Heart right ventricle (tissue), 16 donors: ENCODE measurements at regions not wholly inside any gene's neighbourhood (a gene's known extent, or its start where the extent isn't known, plus 50 kb on each side); places are given as distances from the start of the nearest gene placed in this dataset.

Experiments
- ATAC-seq, 8 donors: fragments of 200-7000 bp; cut with Tn5 transposase; one replicate each; pipeline ENCODE4 v1.9.1; 2020; ENCODE audit warnings: mild to moderate bottlenecking in 8 of 8, moderate library complexity in 8 of 8, moderate number of reproducible peaks in 1 of 8
- DNase-seq, 2 donors: peaks; one replicate each; pipeline ENCODE4 v3.0.0-alpha.2; 2020
- H3K27ac ChIP-seq, 10 donors: fragments of 200-600 bp; sonication (generic) in 2 of 10; one replicate each; pipeline versions ENCODE4 v1.5.0 to v1.8.0; 2020 to 2022; ENCODE audit warnings: mild to moderate bottlenecking in 3 of 10
- H3K27me3 ChIP-seq, 7 donors: fragments of 200-600 bp; one replicate each; pipeline ENCODE4 v1.8.0; 2021 to 2022; ENCODE audit warnings: mild to moderate bottlenecking in 2 of 7
- H3K36me3 ChIP-seq, 9 donors: fragments of 200-600 bp; sonication (generic) in 1 of 9; one replicate each; pipeline versions ENCODE4 v1.5.0 to v1.8.0; 2020 to 2022; ENCODE audit warnings: mild to moderate bottlenecking in 2 of 9
- H3K4me1 ChIP-seq, 9 donors: fragments of 200-600 bp; sonication (generic) in 1 of 9; one replicate each; pipeline versions ENCODE4 v1.5.0 to v1.8.0; 2020 to 2022; ENCODE audit warnings: mild to moderate bottlenecking in 4 of 9
- H3K4me3 ChIP-seq, 10 donors: fragments of 200-600 bp; sonication (generic) in 2 of 10; one replicate each; pipeline versions ENCODE4 v1.5.0 to v1.8.0; 2020 to 2022; ENCODE audit warnings: mild to moderate bottlenecking in 7 of 10, moderate library complexity in 2 of 10
- H3K9me3 ChIP-seq, 11 donors: fragments of 200-600 bp in 10 of 11; sonication (generic) in 2 of 11; one replicate each; pipeline versions ENCODE4 v1.5.0 to v1.8.0; 2013 to 2022; ENCODE audit warnings: mild to moderate bottlenecking in 2 of 11, control low read depth in 1 of 11, moderate library complexity in 1 of 11
- WGBS, 2 donors: extraction: QIAGEN DNeasy Blood & Tissue Kit; methylation state at CpG; one replicate each; pipeline ENCODE4 v1.1.7; 2013; ENCODE audit warnings: inconsistent platforms in 1 of 2; 5-methylcytosine and 5-hydroxymethylcytosine counted together
- intact Hi-C, 10 donors: fragments of 100-400 bp; cut with DNase I; formaldehyde crosslinking; loops; one replicate each; pipeline versions ENCODE4 v1.11.1 to v1.14.2; 2022
- TF ChIP-seq, protein P1 (sequence below), 9 donors: fragments of 200-600 bp; sonication (generic) in 2 of 9; IDR thresholded peaks; one replicate each; pipeline versions ENCODE4 v1.5.0 to v1.8.0; 2021 to 2022; ENCODE audit warnings: antibody characterized with exemption in 9 of 9, mild to moderate bottlenecking in 5 of 9, moderate library complexity in 1 of 9
- donor health status: Arrhythmogenic right ventricular cardiomyopathy.
- donor health status: ischemic (EF 13 %, LVEDD 7.1; RV severe dilation, severe dysfunction).
- donor health status: healthy with polysubstance abuse.
- donor health status: DM: no; HTN: yes; CAD: no.
- donor health status: DM: no; HTN: no; CAD: no.
- donor health status: ischemic (EF 25% LVEDD 6.9; RV normal size, moderate dysfunction).
- donor health status: ischemic (EF 25% LVEDD 5.7; RV mildly dilated, moderate dysfunction).
- donor health status: healthy.
- donor health status: DM: yes; HTN: yes; CAD: no.
- donor health status: Ischemic cardiomyopathy.
- donor health status: ischemic (EF 35%, LVEDD 5.7; RV mildly dilated, moderate dysfunction).
- donor health status: nonischemic (EF 11% LVEDD 7.7; RV severe dilation, severe dysfunction).
- donor health status: DM: yes; HTN: yes; CAD: no.
- donor health status: PGD.
- donor health status: ischemic (EF 29% LVEDD 5.4; RV normal size, mild dysfunction).
- donor health status: nonischemic (EF 23%, LVEDD 6.1; RV moderate dilation, normal function).

DNA sequence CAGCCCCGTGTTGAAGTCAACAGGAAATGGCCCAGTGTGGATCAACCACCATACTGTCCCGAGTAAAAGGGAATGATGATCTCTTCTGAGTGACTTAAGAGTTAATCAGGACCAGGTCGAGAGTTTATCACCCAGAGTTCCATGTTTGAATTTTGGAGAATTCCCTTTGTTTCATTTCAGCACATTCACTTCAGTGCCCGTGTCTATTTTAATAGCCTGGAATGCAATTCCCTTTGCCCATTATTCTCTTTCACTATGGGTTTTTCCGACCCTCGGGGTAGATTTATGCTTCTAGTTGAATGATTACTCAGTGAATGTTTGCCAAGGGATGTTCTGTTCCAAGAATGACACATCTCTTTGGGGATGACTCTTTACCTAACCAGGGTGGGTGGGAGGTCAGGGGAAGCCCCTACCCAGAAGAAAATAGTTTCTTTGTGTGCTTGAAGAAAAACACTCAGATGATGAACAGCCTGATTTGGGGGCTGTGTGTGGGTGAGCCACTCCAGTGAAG lies 594.9 kb downstream of the INHBA start:
- ATAC-seq (no peak), DNase-seq (no peak)
- TF ChIP-seq, protein P1, sequence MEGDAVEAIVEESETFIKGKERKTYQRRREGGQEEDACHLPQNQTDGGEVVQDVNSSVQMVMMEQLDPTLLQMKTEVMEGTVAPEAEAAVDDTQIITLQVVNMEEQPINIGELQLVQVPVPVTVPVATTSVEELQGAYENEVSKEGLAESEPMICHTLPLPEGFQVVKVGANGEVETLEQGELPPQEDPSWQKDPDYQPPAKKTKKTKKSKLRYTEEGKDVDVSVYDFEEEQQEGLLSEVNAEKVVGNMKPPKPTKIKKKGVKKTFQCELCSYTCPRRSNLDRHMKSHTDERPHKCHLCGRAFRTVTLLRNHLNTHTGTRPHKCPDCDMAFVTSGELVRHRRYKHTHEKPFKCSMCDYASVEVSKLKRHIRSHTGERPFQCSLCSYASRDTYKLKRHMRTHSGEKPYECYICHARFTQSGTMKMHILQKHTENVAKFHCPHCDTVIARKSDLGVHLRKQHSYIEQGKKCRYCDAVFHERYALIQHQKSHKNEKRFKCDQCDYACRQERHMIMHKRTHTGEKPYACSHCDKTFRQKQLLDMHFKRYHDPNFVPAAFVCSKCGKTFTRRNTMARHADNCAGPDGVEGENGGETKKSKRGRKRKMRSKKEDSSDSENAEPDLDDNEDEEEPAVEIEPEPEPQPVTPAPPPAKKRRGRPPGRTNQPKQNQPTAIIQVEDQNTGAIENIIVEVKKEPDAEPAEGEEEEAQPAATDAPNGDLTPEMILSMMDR (IDR thresholded peaks at IDR 0.05): no peak
- no peaks in the 10 kb centered on the region for H3K4me1 ChIP-seq
- H3K9me3 ChIP-seq: peaks cover 0 to 9% (median 0%) of the 10 kb centered on the region in 11 donors
- no peaks in the 10 kb centered on the region for H3K36me3 ChIP-seq
- WGBS, 2 donors: 48 to 66% methylated on average over 6 of the region's 6 CpGs
- H3K27ac ChIP-seq: no peak overlapping the region
- H3K27me3 ChIP-seq: no peaks in the 10 kb centered on the region
- no peak overlapping the region for H3K4me3 ChIP-seq
- intact Hi-C loops: no loop called here

DNA sequence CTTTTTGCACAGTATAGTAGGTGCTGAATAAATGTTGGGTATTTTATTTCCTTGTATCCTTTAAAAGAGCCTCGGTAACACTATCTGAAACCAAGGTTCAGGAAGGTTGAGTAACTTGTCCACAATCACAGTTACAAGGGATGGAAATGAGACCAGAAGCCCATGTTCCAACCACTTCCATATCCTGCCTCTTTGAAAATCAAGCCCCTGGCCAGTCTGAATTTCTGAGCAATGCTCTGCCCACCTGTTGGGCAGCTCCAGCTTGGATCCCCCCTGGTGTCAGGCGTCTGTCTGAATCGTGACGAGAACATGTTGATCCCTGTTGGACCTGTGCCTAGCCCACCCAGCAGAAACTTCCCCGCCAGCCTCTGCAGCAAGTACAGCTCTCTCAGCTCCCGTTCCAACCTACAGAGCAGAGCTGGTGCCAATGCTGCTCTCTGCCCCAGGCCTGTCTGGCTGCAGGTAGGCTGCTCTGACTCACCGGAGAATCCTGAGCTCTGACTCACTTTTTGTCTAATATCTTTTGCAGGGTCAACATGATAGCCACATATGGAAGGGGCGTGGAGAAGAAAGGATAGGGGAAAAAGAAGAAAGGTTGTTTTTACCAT lies 595.5 kb downstream of the INHBA start:
- Histone ChIP-seq H3K9me3 (peaks cover 0 to 9% (median 0%) of the 10 kb centered on the region in 11 donors), H3K27me3 (no peaks in the 10 kb centered on the region), H3K36me3 (no peaks in the 10 kb centered on the region), H3K4me3 (no peak overlapping the region), H3K4me1 (no peaks in the 10 kb centered on the region), H3K27ac (no peak overlapping the region)
- ATAC-seq: peak in 1 of 8 donors; percentile 30
- WGBS, 2 donors: 68 to 74% methylated on average over 8 of the region's 8 CpGs
- intact Hi-C loops: no loop called here
- TF ChIP-seq, protein P1 (IDR thresholded peaks at IDR 0.05): no peak
- DNase-seq: no peak

DNA sequence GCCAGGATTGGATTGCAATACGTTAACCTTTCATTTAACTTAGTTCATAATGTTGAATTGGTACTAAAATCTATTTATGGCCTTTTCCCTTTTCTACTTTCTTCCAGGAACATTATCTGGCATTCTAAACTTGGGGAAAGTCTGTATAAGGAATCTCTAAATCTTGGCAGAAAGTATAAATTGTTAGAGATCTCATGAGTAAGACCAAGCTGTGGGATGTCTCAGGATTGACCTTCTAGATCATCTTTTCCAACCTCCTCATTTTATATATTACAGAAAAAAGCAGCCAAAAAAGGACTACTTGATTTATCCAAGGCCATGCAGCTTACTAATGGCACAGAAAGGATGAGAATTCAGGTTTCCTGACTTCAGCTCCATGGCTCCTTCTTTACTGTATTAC lies 598.3 kb downstream of the INHBA start:
- TF ChIP-seq, protein P1 (IDR thresholded peaks at IDR 0.05): no peak
- intact Hi-C loops: no loop called here
- ATAC-seq (no peak), DNase-seq (no peak)
- peaks cover 0 to 9% (median 0%) of the 10 kb centered on the region in 11 donors for H3K9me3 ChIP-seq
- no peaks in the 10 kb centered on the region for H3K36me3 ChIP-seq
- H3K27ac ChIP-seq: no peak overlapping the region
- no peak overlapping the region for H3K4me3 ChIP-seq
- H3K27me3 ChIP-seq: no peaks in the 10 kb centered on the region
- no peaks in the 10 kb centered on the region for H3K4me1 ChIP-seq
- WGBS, 2 donors: 77 to 83% methylated on average over 1 of the region's 1 CpG

DNA sequence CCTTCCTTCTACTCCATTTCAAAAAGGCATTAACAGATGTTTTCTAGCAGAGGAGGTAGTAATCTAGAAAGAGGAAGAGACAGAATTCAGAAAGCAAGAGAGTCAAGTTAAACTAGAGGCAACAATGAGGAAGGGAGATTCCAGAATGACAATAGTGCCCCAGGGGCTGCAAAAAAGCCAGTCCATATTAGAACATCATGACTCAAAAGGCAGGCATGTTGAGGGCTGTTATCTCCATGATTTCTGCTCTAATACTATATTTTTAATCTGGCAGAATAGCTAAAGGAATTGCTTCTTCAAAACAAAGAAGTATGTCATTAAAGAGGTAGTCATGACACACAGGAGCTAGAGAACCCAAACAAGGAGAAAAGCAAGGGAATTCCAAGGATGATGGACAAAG lies 599.6 kb downstream of the INHBA start:
- Histone ChIP-seq H3K27me3 (no peaks in the 10 kb centered on the region), H3K27ac (no peak overlapping the region), H3K4me1 (no peaks in the 10 kb centered on the region), H3K9me3 (peaks cover 0 to 9% (median 0%) of the 10 kb centered on the region in 11 donors), H3K36me3 (no peaks in the 10 kb centered on the region), H3K4me3 (no peak overlapping the region)
- TF ChIP-seq, protein P1 (IDR thresholded peaks at IDR 0.05): no peak
- intact Hi-C loops: no loop called here
- no peak for DNase-seq
- no peak for ATAC-seq
